ENCODE measurements at regions not wholly inside any gene's neighbourhood (a gene's known extent, or its start where the extent isn't known, plus 50 kb on each side); places are given as distances from the start of the nearest gene placed in this dataset.

- TF ChIP-seq GATA3 (IDR thresholded peaks at IDR 0.05; ENCODE audit: low read depth, low read length) (no peak), GATA2 (IDR thresholded peaks at IDR 0.05; ENCODE audit: low read depth, low read length) (no peak)
Measured at GRCh38 chr4:110424144-110424543, 51.8 kb upstream of the ENPEP start.

GRCh38 chr4:110418641-110419040, 57.3 kb upstream of the ENPEP start:
- no peak for TF ChIP-seq GATA2 (IDR thresholded peaks at IDR 0.05; ENCODE audit: low read depth, low read length)
- no peak for TF ChIP-seq GATA3 (IDR thresholded peaks at IDR 0.05; ENCODE audit: low read depth, low read length)

- TF ChIP-seq GATA2 (IDR thresholded peaks at IDR 0.05; ENCODE audit: low read depth, low read length) (no peak), GATA3 (IDR thresholded peaks at IDR 0.05; ENCODE audit: low read depth, low read length) (no peak)
Measured at GRCh38 chr4:110417136-110417535, 58.8 kb upstream of the ENPEP start.

DNA sequence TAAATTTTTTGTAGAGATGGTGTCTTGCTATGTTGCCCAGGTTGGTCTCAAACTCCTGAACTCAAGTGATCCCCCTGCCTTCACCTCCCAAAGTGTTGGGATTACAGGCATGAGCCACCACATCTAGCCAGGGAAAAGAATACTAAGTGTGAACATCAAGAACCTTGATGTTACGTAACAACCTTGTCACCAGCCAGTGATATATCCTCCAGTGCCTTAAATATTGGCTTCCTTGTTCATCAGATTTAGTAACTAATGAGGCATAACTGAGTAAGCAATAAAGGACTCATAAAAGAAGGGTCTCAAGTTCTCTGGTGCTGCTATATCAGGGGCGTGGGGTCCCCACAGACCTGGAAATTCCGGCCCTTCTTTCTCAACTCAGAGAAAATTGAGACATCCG, 60.5 kb upstream of the ENPEP start:
- no peak for TF ChIP-seq GATA2 (IDR thresholded peaks at IDR 0.05; ENCODE audit: low read depth, low read length)
- no peak for TF ChIP-seq GATA3 (IDR thresholded peaks at IDR 0.05; ENCODE audit: low read depth, low read length)

GRCh38 chr4:110415041-110415440, 60.9 kb upstream of the ENPEP start:
- TF ChIP-seq GATA2 (IDR thresholded peaks at IDR 0.05; ENCODE audit: low read depth, low read length) (no peak), GATA3 (IDR thresholded peaks at IDR 0.05; ENCODE audit: low read depth, low read length) (no peak)

GRCh38 chr4:110414561-110414920, 61.4 kb upstream of the ENPEP start:
- TF ChIP-seq GATA2 (IDR thresholded peaks at IDR 0.05; ENCODE audit: low read depth, low read length) = no peak
- TF ChIP-seq GATA3 (IDR thresholded peaks at IDR 0.05; ENCODE audit: low read depth, low read length) = no peak

GRCh38 chr4:110412354-110413065, 63.4 kb upstream of the ENPEP start:
- TF ChIP-seq GATA2 (IDR thresholded peaks at IDR 0.05; ENCODE audit: low read depth, low read length) (no peak), GATA3 (IDR thresholded peaks at IDR 0.05; ENCODE audit: low read depth, low read length) (no peak)

- no peak for TF ChIP-seq GATA2 (IDR thresholded peaks at IDR 0.05; ENCODE audit: low read depth, low read length)
- TF ChIP-seq GATA3 (IDR thresholded peaks at IDR 0.05; ENCODE audit: low read depth, low read length) = no peak
Measured at GRCh38 chr4:110411574-110412011, 64.4 kb upstream of the ENPEP start.

GRCh38 chr4:110400086-110400485, 75.9 kb upstream of the ENPEP start:
- no peak for TF ChIP-seq GATA3 (IDR thresholded peaks at IDR 0.05; ENCODE audit: low read depth, low read length)
- TF ChIP-seq GATA2 (IDR thresholded peaks at IDR 0.05; ENCODE audit: low read depth, low read length) = no peak

GRCh38 chr4:110396963-110397362, 79.0 kb upstream of the ENPEP start:
- TF ChIP-seq GATA2 (IDR thresholded peaks at IDR 0.05; ENCODE audit: low read depth, low read length) (no peak), GATA3 (IDR thresholded peaks at IDR 0.05; ENCODE audit: low read depth, low read length) (no peak)

DNA sequence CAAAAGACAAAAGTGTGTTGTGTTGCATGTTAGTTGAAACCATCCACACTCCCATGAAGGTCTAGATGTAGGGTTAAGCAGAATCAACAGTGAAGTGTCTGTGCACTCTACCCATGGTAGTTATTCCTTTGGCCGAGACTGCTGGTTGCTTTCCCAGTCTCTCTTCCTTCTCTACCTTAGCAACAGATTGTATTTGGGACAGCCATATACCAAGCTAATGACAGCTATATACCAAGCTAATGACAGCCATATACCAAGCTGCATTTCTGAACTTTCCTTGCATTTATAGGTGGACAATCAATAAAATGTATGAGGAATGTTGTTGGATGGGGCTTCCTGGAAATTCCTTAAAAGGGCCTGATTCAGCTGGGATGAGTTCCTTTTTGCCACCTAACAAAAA, 80.5 kb upstream of the ENPEP start:
- TF ChIP-seq GATA3 (IDR thresholded peaks at IDR 0.05; ENCODE audit: low read depth, low read length) (no peak), GATA2 (IDR thresholded peaks at IDR 0.05; ENCODE audit: low read depth, low read length) (no peak)

- TF ChIP-seq GATA2 (IDR thresholded peaks at IDR 0.05; ENCODE audit: low read depth, low read length) (no peak), GATA3 (IDR thresholded peaks at IDR 0.05; ENCODE audit: low read depth, low read length) (no peak)
Measured at GRCh38 chr4:110394871-110395270, 81.1 kb upstream of the ENPEP start.

GRCh38 chr4:110381784-110382183, 94.2 kb upstream of the ENPEP start:
- no peak for TF ChIP-seq GATA2 (IDR thresholded peaks at IDR 0.05; ENCODE audit: low read depth, low read length)
- TF ChIP-seq GATA3 (IDR thresholded peaks at IDR 0.05; ENCODE audit: low read depth, low read length) = no peak

GRCh38 chr4:110372485-110372884, 103.5 kb upstream of the ENPEP start:
- TF ChIP-seq GATA3 (IDR thresholded peaks at IDR 0.05; ENCODE audit: low read depth, low read length) = no peak
- TF ChIP-seq GATA2 (IDR thresholded peaks at IDR 0.05; ENCODE audit: low read depth, low read length) = no peak

DNA sequence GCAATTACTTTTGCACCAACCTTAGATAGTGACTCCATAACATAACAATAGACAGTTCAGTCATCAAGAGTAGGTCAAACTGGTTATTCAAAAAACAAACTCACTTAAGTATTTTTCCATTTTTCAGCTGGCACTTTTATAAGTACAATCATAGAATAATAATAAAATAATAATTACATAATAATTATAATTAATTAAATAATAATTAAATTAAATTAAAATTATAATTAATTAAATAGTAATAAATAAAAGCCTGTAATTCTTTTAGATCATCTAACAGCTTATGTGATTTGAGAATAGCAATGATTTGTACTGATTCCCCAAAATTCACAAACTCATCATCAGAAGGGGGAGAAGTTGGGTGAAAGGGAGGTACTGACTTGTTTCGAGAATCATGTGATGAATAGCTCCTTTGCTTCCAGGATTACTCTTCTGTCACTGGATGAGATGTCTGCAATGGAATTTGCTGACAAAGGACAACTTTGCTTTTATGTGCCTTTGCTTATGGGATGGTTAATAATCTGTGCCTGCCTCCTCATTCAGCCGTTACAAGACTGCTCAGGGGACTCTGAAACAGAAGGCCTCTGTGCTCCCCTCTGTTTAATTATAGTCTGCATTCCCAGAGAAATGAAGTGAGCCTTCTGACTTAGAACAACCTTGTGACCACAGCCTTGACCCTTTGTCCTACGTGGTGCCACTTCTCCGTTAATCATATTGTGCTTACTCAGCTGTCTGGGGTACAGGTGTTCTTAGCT, 104.8 kb upstream of the ENPEP start:
- TF ChIP-seq GATA3 (IDR thresholded peaks at IDR 0.05; ENCODE audit: low read depth, low read length) (no peak), GATA2 (IDR thresholded peaks at IDR 0.05; ENCODE audit: low read depth, low read length) (no peak)
